ENCODE measurements at regions not wholly inside any gene's neighbourhood (a gene's known extent, or its start where the extent isn't known, plus 50 kb on each side); places are given as distances from the start of the nearest gene placed in this dataset.

- CTCF ChIA-PET, result no interaction called here
- H3K4me1 Mint-ChIP-seq, result no peaks in the 10 kb centered on the region
- H3K36me3 Mint-ChIP-seq, result peaks cover 0 to 4% (median 0%) of the 10 kb centered on the region in 5 donors
Observed at GRCh38 chr2:239700686-239701345, 300.0 kb upstream of the HDAC4 start.

GRCh38 chr2:239697399-239698164 is 296.8 kb upstream of the HDAC4 start:
- H3K36me3 ChIP-seq (ENCODE audit: control insufficient read depth in 2 of 3, insufficient read depth in 3 of 3, low read length in 3 of 3), result no peaks in the 10 kb centered on the region
- no peaks in the 10 kb centered on the region for H3K9me3 Mint-ChIP-seq
- POLR2A ChIA-PET, result no interaction called here

More at GRCh38 chr2:239700686-239701345, 300.0 kb upstream of the HDAC4 start:
- Histone ChIP-seq H3K4me1 (ENCODE audit: control insufficient read depth in 2 of 2, insufficient read depth in 2 of 2, low read length in 2 of 2) (no peaks in the 10 kb centered on the region), H3K9me3 (ENCODE audit: control insufficient read depth in 2 of 3, low read length in 3 of 3) (no peaks in the 10 kb centered on the region), H3K36me3 (ENCODE audit: control insufficient read depth in 2 of 3, insufficient read depth in 3 of 3, low read length in 3 of 3) (no peaks in the 10 kb centered on the region), H3K27ac (ENCODE audit: low read depth, low read length) (no peak overlapping the region), H3K27me3 (ENCODE audit: control insufficient read depth in 2 of 2, insufficient read depth in 2 of 2, low read length in 2 of 2) (peaks cover 0 to 5% of the 10 kb centered on the region in 2 donors), H3K4me3 (ENCODE audit: low read length) (no peak overlapping the region)
- Mint-ChIP-seq H3K4me3 (no peak overlapping the region), H3K27ac (no peak overlapping the region), H3K9me3 (peaks cover 0 to 16% (median 3%) of the 10 kb centered on the region in 11 donors), H3K27me3 (peaks cover 4 to 23% (median 15%) of the 10 kb centered on the region in 5 donors)
- ATAC-seq (no peak), DNase-seq (no peak)
- POLR2A ChIA-PET, result no interaction called here
- intact Hi-C loops (cut with micrococcal nuclease), result no loop called here

GRCh38 chr2:239696559-239697207 is 295.9 kb upstream of the HDAC4 start:
- no peaks in the 10 kb centered on the region for H3K36me3 Mint-ChIP-seq
- Histone ChIP-seq H3K27me3 (ENCODE audit: control insufficient read depth in 2 of 2, insufficient read depth in 2 of 2, low read length in 2 of 2) (no peaks in the 10 kb centered on the region), H3K4me3 (ENCODE audit: low read length) (no peak overlapping the region), H3K36me3 (ENCODE audit: control insufficient read depth in 2 of 3, insufficient read depth in 3 of 3, low read length in 3 of 3) (no peaks in the 10 kb centered on the region), H3K4me1 (ENCODE audit: control insufficient read depth in 2 of 2, insufficient read depth in 2 of 2, low read length in 2 of 2) (no peaks in the 10 kb centered on the region), H3K27ac (ENCODE audit: low read depth, low read length) (no peak overlapping the region), H3K9me3 (ENCODE audit: control insufficient read depth in 2 of 3, low read length in 3 of 3) (no peaks in the 10 kb centered on the region)
- CTCF ChIA-PET, result no interaction called here
- intact Hi-C loops (cut with micrococcal nuclease), result no loop called here
- no peak overlapping the region for H3K4me3 Mint-ChIP-seq
- H3K27ac Mint-ChIP-seq, result no peak overlapping the region
- ATAC-seq (no peak), DNase-seq (no peak)
- H3K27me3 Mint-ChIP-seq, result peaks cover 0 to 3% (median 0%) of the 10 kb centered on the region in 5 donors
- H3K9me3 Mint-ChIP-seq, result no peaks in the 10 kb centered on the region
- POLR2A ChIA-PET, result no interaction called here
- H3K4me1 Mint-ChIP-seq, result no peaks in the 10 kb centered on the region

More at GRCh38 chr2:239697399-239698164, 296.8 kb upstream of the HDAC4 start:
- Histone ChIP-seq H3K9me3 (ENCODE audit: control insufficient read depth in 2 of 3, low read length in 3 of 3) (no peaks in the 10 kb centered on the region), H3K27me3 (ENCODE audit: control insufficient read depth in 2 of 2, insufficient read depth in 2 of 2, low read length in 2 of 2) (no peaks in the 10 kb centered on the region), H3K4me1 (ENCODE audit: control insufficient read depth in 2 of 2, insufficient read depth in 2 of 2, low read length in 2 of 2) (no peaks in the 10 kb centered on the region), H3K4me3 (ENCODE audit: low read length) (no peak overlapping the region), H3K27ac (ENCODE audit: low read depth, low read length) (no peak overlapping the region)
- Mint-ChIP-seq H3K36me3 (no peaks in the 10 kb centered on the region), H3K4me3 (no peak overlapping the region), H3K4me1 (no peaks in the 10 kb centered on the region), H3K27me3 (peaks cover 0 to 8% (median 0%) of the 10 kb centered on the region in 5 donors), H3K27ac (no peak overlapping the region)
- CTCF ChIA-PET, result no interaction called here
- intact Hi-C loops (cut with micrococcal nuclease), result no loop called here
- ATAC-seq, result no peak
- DNase-seq, result no peak

GRCh38 chr2:239695728-239696240 is 295.0 kb upstream of the HDAC4 start:
- Mint-ChIP-seq H3K4me3 (no peak overlapping the region), H3K4me1 (no peaks in the 10 kb centered on the region), H3K27me3 (peaks cover 0 to 3% (median 0%) of the 10 kb centered on the region in 5 donors), H3K27ac (no peak overlapping the region), H3K9me3 (no peaks in the 10 kb centered on the region), H3K36me3 (no peaks in the 10 kb centered on the region)
- CTCF ChIA-PET, result no interaction called here
- intact Hi-C loops (cut with micrococcal nuclease), result no loop called here
- ATAC-seq, result no peak
- no peaks in the 10 kb centered on the region for H3K9me3 ChIP-seq (ENCODE audit: control insufficient read depth in 2 of 3, low read length in 3 of 3)
- DNase-seq, result no peak
- H3K4me3 ChIP-seq (ENCODE audit: low read length), result no peak overlapping the region
- H3K27me3 ChIP-seq (ENCODE audit: control insufficient read depth in 2 of 2, insufficient read depth in 2 of 2, low read length in 2 of 2), result no peaks in the 10 kb centered on the region
- H3K36me3 ChIP-seq (ENCODE audit: control insufficient read depth in 2 of 3, insufficient read depth in 3 of 3, low read length in 3 of 3), result no peaks in the 10 kb centered on the region
- H3K27ac ChIP-seq (ENCODE audit: low read depth, low read length), result no peak overlapping the region
- no peaks in the 10 kb centered on the region for H3K4me1 ChIP-seq (ENCODE audit: control insufficient read depth in 2 of 2, insufficient read depth in 2 of 2, low read length in 2 of 2)
- POLR2A ChIA-PET, result no interaction called here

- intact Hi-C loops (cut with micrococcal nuclease), result no loop called here
- no peaks in the 10 kb centered on the region for H3K27me3 Mint-ChIP-seq
- CTCF ChIA-PET, result no interaction called here
Observed at GRCh38 chr2:239695106-239695727, 294.4 kb upstream of the HDAC4 start.

GRCh38 chr2:239694487-239694886 is 293.7 kb upstream of the HDAC4 start:
- H3K27me3 Mint-ChIP-seq, result no peaks in the 10 kb centered on the region
- Histone ChIP-seq H3K4me3 (ENCODE audit: low read length) (no peak overlapping the region), H3K27me3 (ENCODE audit: control insufficient read depth in 2 of 2, insufficient read depth in 2 of 2, low read length in 2 of 2) (no peaks in the 10 kb centered on the region)

More at GRCh38 chr2:239695106-239695727, 294.4 kb upstream of the HDAC4 start:
- H3K27ac ChIP-seq (ENCODE audit: low read depth, low read length), result no peak overlapping the region
- no peaks in the 10 kb centered on the region for H3K4me1 ChIP-seq (ENCODE audit: control insufficient read depth in 2 of 2, insufficient read depth in 2 of 2, low read length in 2 of 2)
- H3K4me3 ChIP-seq (ENCODE audit: low read length), result no peak overlapping the region
- Mint-ChIP-seq H3K4me3 (no peak overlapping the region), H3K36me3 (no peaks in the 10 kb centered on the region), H3K4me1 (no peaks in the 10 kb centered on the region), H3K27ac (no peak overlapping the region), H3K9me3 (no peaks in the 10 kb centered on the region)
- H3K36me3 ChIP-seq (ENCODE audit: control insufficient read depth in 2 of 3, insufficient read depth in 3 of 3, low read length in 3 of 3), result no peaks in the 10 kb centered on the region
- POLR2A ChIA-PET, result no interaction called here
- no peaks in the 10 kb centered on the region for H3K27me3 ChIP-seq (ENCODE audit: control insufficient read depth in 2 of 2, insufficient read depth in 2 of 2, low read length in 2 of 2)
- DNase-seq (no peak), ATAC-seq (no peak)
- H3K9me3 ChIP-seq (ENCODE audit: control insufficient read depth in 2 of 3, low read length in 3 of 3), result no peaks in the 10 kb centered on the region

More at GRCh38 chr2:239694487-239694886, 293.7 kb upstream of the HDAC4 start:
- no peaks in the 10 kb centered on the region for H3K9me3 Mint-ChIP-seq
- H3K4me3 Mint-ChIP-seq, result no peak overlapping the region
- H3K27ac Mint-ChIP-seq, result no peak overlapping the region
- Histone ChIP-seq H3K4me1 (ENCODE audit: control insufficient read depth in 2 of 2, insufficient read depth in 2 of 2, low read length in 2 of 2) (no peaks in the 10 kb centered on the region), H3K36me3 (ENCODE audit: control insufficient read depth in 2 of 3, insufficient read depth in 3 of 3, low read length in 3 of 3) (no peaks in the 10 kb centered on the region), H3K9me3 (ENCODE audit: control insufficient read depth in 2 of 3, low read length in 3 of 3) (no peaks in the 10 kb centered on the region), H3K27ac (ENCODE audit: low read depth, low read length) (no peak overlapping the region)
- DNase-seq (no peak), ATAC-seq (no peak)
- H3K4me1 Mint-ChIP-seq, result no peaks in the 10 kb centered on the region
- ChIA-PET POLR2A (no interaction called here), CTCF (no interaction called here)
- intact Hi-C loops (cut with micrococcal nuclease), result no loop called here
- H3K36me3 Mint-ChIP-seq, result no peaks in the 10 kb centered on the region
